ENCODE measurements at regions not wholly inside any gene's neighbourhood (a gene's known extent, or its start where the extent isn't known, plus 50 kb on each side); places are given as distances from the start of the nearest gene placed in this dataset.

GRCh38 chr11:112694813-112695212 lies 266.4 kb upstream of the NCAM1 start:
- no peak for TF ChIP-seq POLR2A (IDR thresholded peaks at IDR 0.05)
- no peak for TF ChIP-seq CTCF (IDR thresholded peaks at IDR 0.05)
